Adipocyte (in vitro differentiated cells): ENCODE measurements at regions not wholly inside any gene's neighbourhood (a gene's known extent, or its start where the extent isn't known, plus 50 kb on each side); places are given as distances from the start of the nearest gene placed in this dataset.

ENCODE experiments used
- DNase-seq: peaks from one replicate; pipeline ENCODE4 v3.0.0-alpha.2; 2015; ENCODE audit warnings: low read depth
- H3K27me3 ChIP-seq: replicated peaks from 2 replicates; pipeline ENCODE4 v1.7.0; 2013; ENCODE audit warnings: mild to moderate bottlenecking, low read length, moderate library complexity; ENCODE audit not compliant: control insufficient read depth, insufficient read depth
- H3K36me3 ChIP-seq: 2 replicates; pipeline ENCODE4 v1.7.0; 2013; ENCODE audit warnings: low read length, mild to moderate bottlenecking, moderate library complexity; ENCODE audit not compliant: control insufficient read depth, insufficient read depth, severe bottlenecking
- H3K4me1 ChIP-seq: 2 replicates; pipeline ENCODE4 v1.7.0; 2013; ENCODE audit warnings: mild to moderate bottlenecking, low read length, moderate library complexity; ENCODE audit not compliant: control insufficient read depth, insufficient read depth
- H3K4me3 ChIP-seq: 2 replicates; pipeline ENCODE4 v1.7.0; 2013; ENCODE audit warnings: mild to moderate bottlenecking, low read length, moderate library complexity
- H3K9ac ChIP-seq: 2 replicates; pipeline ENCODE4 v1.7.0; 2013; ENCODE audit warnings: mild to moderate bottlenecking, low read length, moderate library complexity
- H3K9me3 ChIP-seq: 2 replicates; pipeline ENCODE4 v1.7.0; 2013; ENCODE audit warnings: mild to moderate bottlenecking, low read length, moderate library complexity; ENCODE audit not compliant: control insufficient read depth

DNA sequence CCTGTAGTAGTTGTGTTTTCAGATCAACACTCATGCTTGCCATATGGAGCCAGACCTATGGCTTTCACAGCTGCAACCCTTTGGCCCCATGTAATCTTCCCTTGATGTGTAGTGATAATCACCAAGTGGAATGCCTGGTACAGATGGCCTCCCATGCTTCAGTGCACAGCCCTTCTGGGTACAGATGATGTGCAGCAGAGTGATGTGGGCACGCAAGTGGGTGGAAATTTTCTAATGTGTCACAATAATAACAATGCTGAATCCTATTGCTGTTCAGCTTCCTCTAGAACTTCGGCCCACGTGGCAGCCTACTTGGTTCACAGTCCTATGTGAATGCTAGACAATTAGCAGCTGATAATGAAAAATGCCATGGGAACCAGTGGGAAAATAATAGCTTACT is 188.1 kb downstream of the SNAPC1 start:
- DNase-seq, result peak; percentile 15
- Histone ChIP-seq H3K9ac (peak overlapping the region; percentile 27), H3K9me3 (no peaks in the 10 kb centered on the region), H3K4me3 (no peak overlapping the region), H3K36me3 (no peaks in the 10 kb centered on the region), H3K27me3 (peaks cover 3% of the 10 kb centered on the region), H3K4me1 (peaks cover 11% of the 10 kb centered on the region)

DNA sequence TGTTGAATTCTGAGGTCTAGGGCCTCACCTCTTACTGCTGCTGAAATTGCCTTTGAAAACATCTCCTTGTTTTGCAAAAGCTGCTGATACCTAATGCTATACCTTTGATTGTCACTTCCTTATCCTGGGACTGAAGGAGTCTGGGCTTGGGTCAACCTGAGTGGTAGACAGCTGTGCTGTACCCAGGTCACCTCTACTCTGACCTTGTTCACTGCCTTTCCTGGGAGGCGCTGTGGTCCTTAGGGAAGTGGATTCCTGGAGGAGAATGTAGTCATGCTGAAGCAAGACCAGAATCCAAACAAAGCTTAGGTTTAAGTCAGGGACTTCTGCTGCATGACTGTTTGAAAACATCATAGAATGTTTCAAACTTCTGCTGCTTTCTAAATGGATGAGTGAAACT is 191.4 kb downstream of the SNAPC1 start:
- H3K27me3 ChIP-seq, result no peaks in the 10 kb centered on the region
- no peak for DNase-seq
- H3K4me1 ChIP-seq, result peaks cover 11% of the 10 kb centered on the region
- no peaks in the 10 kb centered on the region for H3K36me3 ChIP-seq
- H3K4me3 ChIP-seq, result no peak overlapping the region
- no peak overlapping the region for H3K9ac ChIP-seq
- peaks cover 16% of the 10 kb centered on the region for H3K9me3 ChIP-seq

DNA sequence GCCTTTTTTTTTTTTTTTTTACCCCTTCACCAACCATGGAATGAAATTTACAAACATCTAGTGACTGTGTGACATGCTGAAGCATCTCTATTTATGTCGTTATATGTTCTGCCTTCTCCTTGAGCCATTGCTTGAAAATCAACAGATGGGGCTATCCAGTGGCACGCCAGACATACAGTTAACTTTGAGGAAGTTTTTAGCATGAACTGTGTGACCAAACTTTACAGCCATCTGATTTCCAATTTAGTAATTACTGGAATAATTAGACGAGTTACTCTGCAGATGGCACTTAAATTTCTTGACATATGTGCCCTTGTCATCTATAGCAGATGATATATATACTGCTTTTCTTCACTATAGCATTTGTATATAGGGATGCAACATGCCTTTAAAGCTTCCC is 192.1 kb downstream of the SNAPC1 start:
- peaks cover 10% of the 10 kb centered on the region for H3K4me1 ChIP-seq
- H3K9ac ChIP-seq, result no peak overlapping the region
- no peaks in the 10 kb centered on the region for H3K27me3 ChIP-seq
- H3K4me3 ChIP-seq, result no peak overlapping the region
- peaks cover 16% of the 10 kb centered on the region for H3K9me3 ChIP-seq
- H3K36me3 ChIP-seq, result no peaks in the 10 kb centered on the region
- no peak for DNase-seq

DNA sequence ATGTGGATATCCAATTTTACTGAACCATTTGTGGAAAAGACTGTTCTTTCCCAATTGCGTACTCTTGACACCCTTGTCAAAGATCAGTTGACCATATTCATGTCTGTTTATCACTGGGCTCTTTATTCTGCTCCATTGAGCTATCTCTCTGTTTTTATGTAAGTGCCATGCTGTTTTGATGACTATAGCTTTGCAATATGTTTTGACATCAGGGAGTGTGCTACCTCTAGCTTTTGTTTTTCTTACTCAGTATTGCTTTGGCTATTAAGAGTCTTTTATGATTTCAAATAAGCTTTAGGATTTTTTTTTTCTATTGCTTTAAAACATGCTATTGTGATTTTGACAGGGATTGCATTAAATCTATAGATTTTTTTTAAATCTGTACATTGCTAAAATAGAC is 194.3 kb downstream of the SNAPC1 start:
- H3K9ac ChIP-seq, result no peak overlapping the region
- no peak overlapping the region for H3K4me3 ChIP-seq
- no peaks in the 10 kb centered on the region for H3K27me3 ChIP-seq
- peaks cover 16% of the 10 kb centered on the region for H3K9me3 ChIP-seq
- H3K4me1 ChIP-seq, result no peaks in the 10 kb centered on the region
- no peak for DNase-seq
- no peaks in the 10 kb centered on the region for H3K36me3 ChIP-seq

DNA sequence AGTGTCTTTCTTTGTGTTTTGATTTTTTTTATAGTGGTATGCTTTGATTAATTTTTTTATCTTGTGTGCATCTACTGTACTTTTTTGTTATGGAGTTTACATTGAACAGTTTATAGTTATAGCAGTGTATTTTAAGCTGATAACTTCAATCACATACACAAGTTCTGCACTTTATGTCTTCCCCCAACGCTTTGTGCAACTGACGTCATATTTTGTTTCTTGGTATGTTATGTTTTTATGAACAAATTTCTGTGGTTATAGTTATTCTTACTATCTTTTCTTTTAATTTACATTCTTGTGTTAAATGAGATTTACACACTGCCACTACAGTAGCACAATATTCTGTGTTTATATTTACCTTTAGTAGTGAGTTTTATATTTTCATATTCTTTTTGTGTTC is 197.1 kb downstream of the SNAPC1 start:
- H3K4me1 ChIP-seq, result no peaks in the 10 kb centered on the region
- no peak overlapping the region for H3K9ac ChIP-seq
- peaks cover 16% of the 10 kb centered on the region for H3K9me3 ChIP-seq
- H3K4me3 ChIP-seq, result no peak overlapping the region
- no peaks in the 10 kb centered on the region for H3K27me3 ChIP-seq
- DNase-seq, result no peak
- no peaks in the 10 kb centered on the region for H3K36me3 ChIP-seq

DNA sequence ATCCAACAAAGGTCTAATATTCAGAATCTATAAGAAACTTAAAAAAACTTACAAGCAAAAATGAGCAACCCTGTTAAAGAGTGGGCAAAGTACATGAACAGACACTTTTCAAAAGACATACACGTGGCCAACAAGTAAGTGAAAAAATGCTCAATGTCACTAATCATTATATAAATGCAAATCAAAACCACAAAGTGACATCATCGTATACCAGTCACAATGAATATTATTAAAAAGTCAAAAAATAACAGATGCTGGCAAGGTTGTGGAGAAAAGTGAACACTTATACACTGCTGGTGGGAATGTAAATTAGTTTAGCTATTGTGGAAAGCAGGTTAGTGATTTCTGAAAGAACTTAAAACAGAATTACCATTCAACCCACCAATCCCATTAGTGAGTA is 199.1 kb downstream of the SNAPC1 start:
- Histone ChIP-seq H3K36me3 (no peaks in the 10 kb centered on the region), H3K4me1 (no peaks in the 10 kb centered on the region), H3K4me3 (no peak overlapping the region), H3K9me3 (peaks cover 15% of the 10 kb centered on the region), H3K27me3 (no peaks in the 10 kb centered on the region), H3K9ac (no peak overlapping the region)
- no peak for DNase-seq

DNA sequence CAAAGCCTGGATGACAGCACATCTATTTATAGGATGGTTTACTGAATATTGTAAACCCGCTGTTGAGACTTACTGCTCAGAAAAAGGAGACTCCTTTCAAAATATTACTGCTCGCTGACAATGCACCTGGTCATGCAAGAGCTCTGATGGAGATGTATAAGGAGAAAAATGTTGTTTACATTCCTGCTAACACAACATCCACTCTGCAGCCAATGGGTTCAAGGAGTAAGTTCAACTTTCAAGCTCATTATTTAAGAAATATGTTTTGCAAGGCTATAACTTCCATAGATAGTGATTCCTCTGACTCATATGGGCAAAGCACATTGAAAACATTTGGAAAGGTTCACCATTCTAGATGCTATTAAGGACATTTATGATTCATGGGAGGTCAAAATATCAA is 201.7 kb downstream of the SNAPC1 start:
- no peak for DNase-seq
- Histone ChIP-seq H3K9ac (no peak overlapping the region), H3K9me3 (peaks cover 3% of the 10 kb centered on the region), H3K36me3 (no peaks in the 10 kb centered on the region), H3K4me3 (no peak overlapping the region), H3K27me3 (no peaks in the 10 kb centered on the region), H3K4me1 (no peaks in the 10 kb centered on the region)

DNA sequence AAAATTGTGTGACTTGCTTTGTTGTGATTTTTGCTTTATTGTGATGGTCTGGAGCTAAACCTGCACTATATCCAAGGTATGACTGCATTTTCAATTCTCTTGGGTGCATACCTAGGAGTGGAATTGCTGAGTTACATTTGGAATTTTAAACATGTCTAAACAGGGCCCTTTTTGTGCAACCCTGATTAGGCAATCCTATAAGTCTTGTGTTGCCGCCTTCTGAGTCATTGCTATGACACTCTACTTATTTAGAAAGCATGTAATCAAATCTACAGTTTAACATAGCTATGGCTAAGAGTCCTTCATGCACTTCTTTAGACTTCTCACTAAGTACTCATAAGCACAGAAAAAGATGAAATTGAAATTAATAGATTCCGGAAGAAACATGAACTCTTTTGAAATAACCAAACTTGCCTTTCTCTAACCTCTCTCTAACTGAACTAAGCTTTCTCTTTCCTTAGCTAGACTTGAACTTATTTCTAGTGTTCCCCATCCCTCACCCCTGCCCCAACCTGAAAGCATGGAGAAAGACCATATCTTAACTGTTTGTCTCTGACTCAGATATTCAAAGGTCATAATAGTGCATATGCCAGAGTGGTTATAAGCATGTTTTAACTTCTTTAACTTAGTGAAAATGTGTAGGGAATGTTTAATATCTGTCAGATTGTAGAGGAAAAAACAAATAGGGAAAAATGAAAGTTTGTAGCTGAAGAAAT is 203.0 kb downstream of the SNAPC1 start:
- H3K9ac ChIP-seq, result no peak overlapping the region
- H3K4me3 ChIP-seq, result no peak overlapping the region
- H3K4me1 ChIP-seq, result no peaks in the 10 kb centered on the region
- H3K36me3 ChIP-seq, result no peaks in the 10 kb centered on the region
- peak; percentile 92 for DNase-seq
- H3K9me3 ChIP-seq, result peaks cover 3% of the 10 kb centered on the region
- no peaks in the 10 kb centered on the region for H3K27me3 ChIP-seq

DNA sequence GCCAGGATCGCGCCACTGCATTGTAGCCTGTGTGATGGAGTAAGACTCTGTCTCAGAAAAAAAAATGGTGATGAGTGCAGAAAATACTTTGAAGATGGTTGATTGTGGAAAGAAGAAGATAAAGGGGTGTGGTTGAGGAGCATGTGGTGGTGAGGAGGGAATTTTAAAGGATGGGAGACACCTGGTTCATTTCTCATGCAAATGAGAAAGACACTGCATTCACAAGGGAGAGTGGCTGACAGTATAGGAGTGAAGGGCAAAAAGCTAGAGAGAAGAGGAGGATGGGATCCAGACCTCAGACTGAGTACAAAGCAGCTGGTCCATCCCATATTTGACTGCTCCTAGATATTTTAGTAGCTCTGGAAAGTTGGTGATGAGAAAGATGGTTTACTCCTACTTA is 206.0 kb downstream of the SNAPC1 start:
- Histone ChIP-seq H3K36me3 (no peaks in the 10 kb centered on the region), H3K27me3 (no peaks in the 10 kb centered on the region), H3K4me3 (no peak overlapping the region), H3K9ac (no peak overlapping the region), H3K9me3 (peaks cover 3% of the 10 kb centered on the region), H3K4me1 (no peaks in the 10 kb centered on the region)
- DNase-seq, result no peak

DNA sequence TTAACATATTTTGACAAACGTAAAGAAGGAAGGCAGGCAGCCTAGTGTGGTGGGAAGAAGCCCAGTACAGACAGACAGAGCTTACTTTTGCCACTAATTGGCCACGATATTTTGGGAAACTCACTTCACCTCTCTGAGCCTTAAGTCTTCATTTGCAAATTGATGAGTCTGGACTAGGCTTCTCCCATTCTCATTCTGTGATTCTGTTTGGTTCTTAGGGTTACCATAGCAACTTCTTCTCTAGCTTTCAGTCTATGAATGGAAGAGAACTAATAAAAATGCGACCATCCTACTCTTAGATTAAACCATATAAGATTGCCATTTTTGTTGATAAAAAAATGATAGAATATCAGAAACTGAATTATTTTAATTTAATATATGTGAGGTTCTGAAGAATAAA is 210.5 kb downstream of the SNAPC1 start:
- DNase-seq, result no peak
- no peaks in the 10 kb centered on the region for H3K27me3 ChIP-seq
- no peak overlapping the region for H3K4me3 ChIP-seq
- H3K9ac ChIP-seq, result no peak overlapping the region
- no peaks in the 10 kb centered on the region for H3K4me1 ChIP-seq
- no peaks in the 10 kb centered on the region for H3K9me3 ChIP-seq
- no peaks in the 10 kb centered on the region for H3K36me3 ChIP-seq

DNA sequence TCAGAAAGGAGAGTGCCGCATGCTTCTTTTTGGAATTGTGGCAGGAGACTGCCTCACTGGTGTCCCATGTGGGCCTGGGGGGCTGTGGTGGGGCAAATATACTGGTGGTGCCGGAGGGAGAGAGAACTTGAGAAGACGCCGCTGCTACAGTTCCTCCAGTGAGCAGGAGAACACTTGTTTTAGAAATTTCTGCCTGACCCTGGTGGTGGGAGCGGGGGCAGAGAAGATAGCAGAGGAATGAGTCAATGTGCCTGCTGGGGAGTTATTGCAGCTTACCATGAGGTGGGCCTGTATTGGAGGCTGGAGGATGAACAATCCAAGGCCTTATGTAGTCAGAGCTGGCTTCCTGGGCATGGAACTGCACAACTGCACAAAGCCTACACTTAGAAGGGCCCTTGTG is 211.8 kb downstream of the SNAPC1 start:
- no peaks in the 10 kb centered on the region for H3K4me1 ChIP-seq
- no peaks in the 10 kb centered on the region for H3K9me3 ChIP-seq
- no peaks in the 10 kb centered on the region for H3K27me3 ChIP-seq
- peak; percentile 49 for DNase-seq
- no peaks in the 10 kb centered on the region for H3K36me3 ChIP-seq
- H3K9ac ChIP-seq, result no peak overlapping the region
- no peak overlapping the region for H3K4me3 ChIP-seq

DNA sequence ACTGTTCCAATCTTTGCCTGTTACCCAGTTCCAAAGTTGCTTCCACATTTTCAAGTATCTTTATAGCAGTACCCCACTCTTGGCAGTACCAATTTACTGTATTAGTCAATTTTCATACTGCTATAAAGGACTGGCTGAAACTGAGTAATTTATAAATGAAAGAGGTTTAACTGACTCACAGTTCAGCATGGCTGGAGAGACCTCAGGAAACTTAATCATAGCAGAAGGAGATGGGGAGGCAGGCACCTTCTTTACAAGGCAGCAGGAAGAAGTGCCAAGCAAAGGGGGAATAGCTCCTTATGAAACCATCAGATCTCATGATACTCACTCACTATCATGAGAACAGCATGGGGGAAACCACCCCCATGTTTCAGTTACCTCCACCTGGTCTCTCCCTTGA is 215.0 kb downstream of the SNAPC1 start:
- Histone ChIP-seq H3K4me1 (no peaks in the 10 kb centered on the region), H3K36me3 (no peaks in the 10 kb centered on the region), H3K9me3 (no peaks in the 10 kb centered on the region), H3K27me3 (peaks cover 3% of the 10 kb centered on the region), H3K9ac (no peak overlapping the region), H3K4me3 (no peak overlapping the region)
- DNase-seq, result no peak
